HG03175 (cell line): ENCODE measurements at regions not wholly inside any gene's neighbourhood (a gene's known extent, or its start where the extent isn't known, plus 50 kb on each side); places are given as distances from the start of the nearest gene placed in this dataset.

Source experiments
- ATAC-seq: cut with Tn5 transposase; IDR thresholded peaks from one replicate; pipeline ENCODE4 v1.9.1; 2021; ENCODE audit warnings: mild to moderate bottlenecking, moderate library complexity; ENCODE audit not compliant: unreplicated experiment

GRCh38 chr18:43213816-43214215 is 63.5 kb downstream of the SYT4 start:
- no peak for ATAC-seq

DNA sequence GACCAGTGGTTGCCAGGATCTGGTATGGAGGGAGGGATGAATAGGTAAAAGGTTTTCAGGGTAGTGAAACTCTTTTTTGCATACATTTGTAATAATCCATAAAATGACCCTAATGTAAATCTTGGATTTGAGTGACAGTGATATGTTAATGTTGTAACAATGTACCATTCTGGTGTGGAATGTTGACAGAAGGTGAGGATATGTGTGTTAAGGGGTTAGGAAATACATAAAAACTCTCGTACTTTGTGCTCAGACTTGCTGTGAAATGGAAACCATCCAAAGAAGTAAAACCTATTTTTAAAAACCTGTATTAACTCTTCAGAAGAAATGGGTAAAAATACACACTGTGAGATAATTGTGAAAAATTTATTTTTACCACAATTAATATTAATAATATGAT is 66.2 kb downstream of the SYT4 start:
- no peak for ATAC-seq

GRCh38 chr18:43195421-43195820 is 79.9 kb upstream of the RIT2 start:
- no peak for ATAC-seq

DNA sequence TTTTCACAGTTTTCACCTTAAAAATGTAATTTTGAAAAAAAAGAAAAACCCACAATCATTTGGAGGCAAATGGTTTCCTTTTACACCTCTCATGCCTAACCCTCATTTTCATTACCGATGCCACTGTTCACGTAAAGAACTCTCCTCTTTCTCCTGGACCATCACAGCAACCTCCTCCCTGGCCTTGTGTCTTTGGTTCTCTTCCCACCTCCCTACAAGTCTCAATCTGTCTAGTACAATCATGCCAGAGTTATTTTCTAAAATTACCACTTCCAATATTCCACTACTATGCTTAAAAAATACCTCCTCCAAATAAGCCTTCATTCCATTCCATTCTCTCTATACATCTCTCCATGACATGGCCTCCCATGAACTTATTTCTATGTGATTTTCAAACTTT is 77.9 kb upstream of the RIT2 start:
- no peak for ATAC-seq

DNA sequence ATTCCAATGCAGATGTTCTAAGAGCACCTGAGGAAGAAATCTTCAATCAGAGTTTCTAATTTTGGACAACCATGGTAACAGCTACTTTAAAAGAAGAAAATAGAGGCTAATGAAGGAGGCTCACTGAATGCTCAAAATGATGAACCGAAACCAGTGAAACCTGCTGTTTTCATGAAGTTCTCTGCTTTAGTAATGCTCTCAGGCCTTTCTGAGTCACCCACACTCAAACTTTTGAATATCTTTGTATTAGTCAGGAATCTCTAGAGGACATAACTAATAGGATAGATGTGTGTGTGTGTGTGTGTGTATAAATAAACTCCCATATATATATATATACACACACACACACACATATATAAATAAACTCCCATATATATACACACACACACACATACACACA is 76.9 kb upstream of the RIT2 start:
- peak; percentile 53 for ATAC-seq

DNA sequence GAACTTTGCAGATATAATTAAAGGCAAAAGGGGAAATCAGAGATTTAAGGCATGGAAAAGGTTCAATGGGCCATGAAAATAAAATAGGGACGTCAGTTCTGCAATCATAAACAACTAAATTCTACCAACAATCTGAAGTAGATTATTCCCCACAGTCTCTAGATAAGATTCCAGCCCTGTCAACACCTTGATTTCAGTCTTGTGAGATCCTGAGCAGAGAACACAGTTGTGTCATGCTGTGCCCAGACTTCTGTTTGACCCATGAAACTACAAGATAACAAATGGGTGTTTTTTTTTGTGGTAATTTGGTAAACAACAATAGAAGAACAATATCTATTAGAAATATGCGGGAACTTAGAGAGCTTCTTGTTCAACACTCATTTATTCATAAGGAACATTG is 66.2 kb upstream of the RIT2 start:
- no peak for ATAC-seq

DNA sequence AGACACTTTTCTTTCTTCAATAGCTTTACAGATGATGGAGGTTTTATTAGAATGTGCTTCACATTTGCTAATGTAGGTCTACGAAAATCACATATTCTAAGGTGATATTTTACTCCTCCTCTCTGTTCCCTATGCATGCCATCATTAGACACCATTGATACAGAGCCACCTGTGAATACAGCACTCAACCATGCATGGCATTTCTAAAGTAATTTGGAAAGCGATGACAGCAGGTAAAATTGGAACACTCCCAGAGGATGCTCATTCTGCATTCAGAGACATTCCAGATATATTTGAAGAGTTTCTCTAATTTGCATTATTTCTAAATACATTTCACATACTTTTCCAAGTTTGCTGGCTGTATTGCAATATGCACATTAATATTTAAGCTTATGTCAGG is 65.3 kb upstream of the RIT2 start:
- ATAC-seq = no peak

DNA sequence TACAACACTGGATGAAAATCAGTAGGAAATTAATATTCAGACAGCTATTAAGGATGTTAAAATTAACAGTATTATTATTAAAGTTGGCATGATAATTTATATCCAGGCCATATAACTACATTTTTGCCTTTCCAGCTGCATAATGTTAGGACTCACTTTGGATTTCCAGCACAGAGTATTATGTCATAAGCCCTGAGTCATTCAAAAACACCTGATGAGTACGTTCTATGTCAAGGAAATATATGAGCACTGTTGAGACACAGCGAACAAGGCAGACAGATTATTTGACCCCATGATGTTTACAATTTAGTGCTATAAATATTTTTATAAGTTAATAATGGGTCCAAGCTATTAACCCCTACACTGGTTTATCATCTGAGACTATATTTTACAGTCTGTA is 59.8 kb upstream of the RIT2 start:
- no peak for ATAC-seq

DNA sequence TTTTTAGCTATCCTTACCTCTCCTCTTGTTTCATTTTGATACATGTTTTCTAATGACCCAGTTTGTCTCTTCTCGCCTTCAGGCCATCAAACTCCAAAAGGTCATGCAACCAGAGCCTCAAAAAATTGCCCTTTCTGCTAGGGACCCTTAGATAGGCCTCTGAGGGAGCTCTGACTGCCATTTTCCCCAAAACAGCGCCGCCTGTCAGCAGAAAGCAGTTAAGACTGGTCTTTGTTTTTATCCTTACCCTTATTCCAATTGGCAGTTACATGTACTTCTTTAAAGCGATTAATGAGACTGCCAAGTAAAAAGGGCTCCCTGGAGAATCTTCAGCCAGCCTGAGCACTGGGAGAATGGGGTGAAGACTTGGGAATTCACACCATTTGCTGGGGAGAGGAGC is 55.1 kb upstream of the RIT2 start:
- ATAC-seq = no peak
